Endothelial cell of umbilical vein (primary cell): ENCODE measurements at regions not wholly inside any gene's neighbourhood (a gene's known extent, or its start where the extent isn't known, plus 50 kb on each side); places are given as distances from the start of the nearest gene placed in this dataset.

Experiments
- EZH2 ChIP-seq: IDR thresholded peaks from 2 replicates; pipeline ENCODE4 v1.6.1; 2012; ENCODE audit warnings: borderline replicate concordance, low read depth, mild to moderate bottlenecking, moderate library complexity, low read length, inconsistent platforms; ENCODE audit not compliant: severe bottlenecking
- POLR2A ChIP-seq: IDR thresholded peaks from 2 replicates; pipeline ENCODE4 v1.6.1; 2012; ENCODE audit warnings: low read depth, mild to moderate bottlenecking, control low read depth, low read length
- POLR2AphosphoS5 ChIP-seq: IDR thresholded peaks from 2 replicates; pipeline ENCODE4 v1.6.1; 2012; ENCODE audit warnings: low read depth, mild to moderate bottlenecking, control low read depth, low read length, moderate library complexity; ENCODE audit not compliant: insufficient read depth
- TF ChIP-seq, protein P1 (sequence below), 2 donors: IDR thresholded peaks; 1 replicate in 1 of 2; 2 replicates in 1 of 2; pipeline ENCODE4 v1.5.1; 2011; ENCODE audit warnings: low read length in 2 of 2, mild to moderate bottlenecking in 2 of 2, moderate library complexity in 2 of 2, control low read depth in 1 of 2, inconsistent platforms in 1 of 2, low read depth in 1 of 2; ENCODE audit not compliant: insufficient read depth in 1 of 2; ENCODE audit errors: extremely low read depth in 1 of 2

DNA sequence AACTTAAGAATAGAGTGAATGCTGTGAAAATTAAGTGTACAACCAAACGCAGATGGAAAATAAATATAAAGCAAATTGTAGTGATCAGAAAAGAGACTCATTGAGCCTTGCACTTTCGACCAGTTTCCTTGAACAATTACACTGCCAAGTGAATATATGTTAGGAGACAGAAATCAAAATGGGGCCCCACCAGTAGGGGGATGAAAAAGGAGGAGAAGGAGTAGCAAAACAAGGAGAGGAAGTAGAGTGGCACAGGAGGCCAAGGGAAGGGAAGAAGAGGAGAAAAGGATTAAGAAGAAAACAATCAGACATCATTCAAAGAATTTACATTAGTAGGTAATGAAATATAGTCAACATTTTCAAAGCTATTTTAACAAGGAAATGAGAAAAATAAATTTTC, 1770.6 kb downstream of the PLA2G4A start:
- no peak for TF ChIP-seq POLR2AphosphoS5
- TF ChIP-seq, protein P1, sequence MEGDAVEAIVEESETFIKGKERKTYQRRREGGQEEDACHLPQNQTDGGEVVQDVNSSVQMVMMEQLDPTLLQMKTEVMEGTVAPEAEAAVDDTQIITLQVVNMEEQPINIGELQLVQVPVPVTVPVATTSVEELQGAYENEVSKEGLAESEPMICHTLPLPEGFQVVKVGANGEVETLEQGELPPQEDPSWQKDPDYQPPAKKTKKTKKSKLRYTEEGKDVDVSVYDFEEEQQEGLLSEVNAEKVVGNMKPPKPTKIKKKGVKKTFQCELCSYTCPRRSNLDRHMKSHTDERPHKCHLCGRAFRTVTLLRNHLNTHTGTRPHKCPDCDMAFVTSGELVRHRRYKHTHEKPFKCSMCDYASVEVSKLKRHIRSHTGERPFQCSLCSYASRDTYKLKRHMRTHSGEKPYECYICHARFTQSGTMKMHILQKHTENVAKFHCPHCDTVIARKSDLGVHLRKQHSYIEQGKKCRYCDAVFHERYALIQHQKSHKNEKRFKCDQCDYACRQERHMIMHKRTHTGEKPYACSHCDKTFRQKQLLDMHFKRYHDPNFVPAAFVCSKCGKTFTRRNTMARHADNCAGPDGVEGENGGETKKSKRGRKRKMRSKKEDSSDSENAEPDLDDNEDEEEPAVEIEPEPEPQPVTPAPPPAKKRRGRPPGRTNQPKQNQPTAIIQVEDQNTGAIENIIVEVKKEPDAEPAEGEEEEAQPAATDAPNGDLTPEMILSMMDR (IDR thresholded peaks at IDR 0.05; ENCODE audit: extremely low read depth in 1 of 2, insufficient read depth in 1 of 2, low read depth in 1 of 2, low read length in 2 of 2) = no peak
- no peak for TF ChIP-seq EZH2
- no peak for TF ChIP-seq POLR2A
